ENCODE measurements at regions not wholly inside any gene's neighbourhood (a gene's known extent, or its start where the extent isn't known, plus 50 kb on each side); places are given as distances from the start of the nearest gene placed in this dataset.

GRCh38 chr2:83071352-83071751 lies 1387.7 kb downstream of the SUCLG1 start:
- no peak for TF ChIP-seq CTCF (IDR thresholded peaks at IDR 0.05; ENCODE audit: poor library complexity)
- TF ChIP-seq EZH2 (IDR thresholded peaks at IDR 0.05; ENCODE audit: borderline replicate concordance), result no peak
- TF ChIP-seq EZH2phosphoT487 (IDR thresholded peaks at IDR 0.05; ENCODE audit: low read depth, severe bottlenecking, unreplicated experiment), result no peak
